GM18858 (cell line): ENCODE measurements at regions not wholly inside any gene's neighbourhood (a gene's known extent, or its start where the extent isn't known, plus 50 kb on each side); places are given as distances from the start of the nearest gene placed in this dataset.

Source experiments
- ATAC-seq: cut with Tn5 transposase; IDR thresholded peaks from one replicate; pipeline ENCODE4 v1.9.1; 2021; ENCODE audit not compliant: unreplicated experiment

DNA sequence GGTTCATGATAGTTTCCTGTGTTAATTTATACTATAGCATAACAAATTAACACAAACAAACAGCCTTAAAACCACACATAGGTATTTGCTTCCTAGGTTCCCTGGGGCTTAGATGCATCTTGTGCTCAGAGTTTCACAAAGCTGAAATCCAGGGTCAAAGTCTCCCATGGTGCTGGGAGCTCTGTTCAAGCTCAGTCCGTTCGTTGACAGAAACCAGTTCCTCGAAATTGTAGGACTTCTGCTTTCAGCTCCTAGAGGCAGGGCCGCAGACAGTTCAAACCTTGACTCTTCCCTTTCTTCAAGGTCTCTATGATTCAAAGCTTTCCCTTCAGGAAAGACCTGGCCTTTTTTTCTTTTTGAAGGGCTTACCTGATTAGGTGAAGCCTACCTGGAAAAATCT lies 90.5 kb downstream of the VSTM2A start:
- no peak for ATAC-seq

GRCh38 chr7:54629771-54630170 lies 87.6 kb downstream of the VSTM2A start:
- no peak for ATAC-seq

DNA sequence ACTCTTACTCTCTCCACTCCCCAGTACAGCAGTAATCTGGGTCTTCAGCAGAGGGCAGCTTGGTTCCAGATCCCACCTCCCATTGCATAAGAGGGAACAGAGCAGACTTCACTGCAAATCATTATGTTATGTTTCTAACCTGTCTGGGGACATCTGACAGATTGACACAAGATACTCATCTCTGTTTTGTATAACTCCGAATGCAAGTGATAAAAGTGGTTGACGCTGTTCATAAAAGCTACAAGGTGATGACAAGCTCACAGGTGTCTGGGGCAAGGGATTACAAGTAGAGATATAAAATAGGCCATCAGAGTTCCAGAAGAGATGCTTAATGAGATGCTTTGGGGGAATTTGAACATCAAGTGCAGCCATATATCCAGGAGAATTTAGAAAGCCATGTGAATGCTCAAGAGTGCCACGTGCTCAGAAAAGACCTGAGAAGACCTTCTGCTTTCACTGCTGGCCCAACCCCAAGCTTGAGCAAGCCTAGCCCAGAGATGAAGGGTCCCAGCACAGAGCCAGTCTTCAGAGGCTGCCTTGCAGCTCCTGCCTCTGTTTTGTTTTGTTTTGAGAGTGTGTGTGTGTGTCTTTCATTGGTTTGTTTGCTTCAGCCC lies 80.6 kb downstream of the VSTM2A start:
- no peak for ATAC-seq
